HG03457 (cell line): ENCODE measurements at regions not wholly inside any gene's neighbourhood (a gene's known extent, or its start where the extent isn't known, plus 50 kb on each side); places are given as distances from the start of the nearest gene placed in this dataset.

ENCODE experiments used
- ATAC-seq: cut with Tn5 transposase; IDR thresholded peaks from one replicate; pipeline ENCODE4 v1.9.1; 2021; ENCODE audit warnings: moderate number of reproducible peaks; ENCODE audit not compliant: unreplicated experiment

DNA sequence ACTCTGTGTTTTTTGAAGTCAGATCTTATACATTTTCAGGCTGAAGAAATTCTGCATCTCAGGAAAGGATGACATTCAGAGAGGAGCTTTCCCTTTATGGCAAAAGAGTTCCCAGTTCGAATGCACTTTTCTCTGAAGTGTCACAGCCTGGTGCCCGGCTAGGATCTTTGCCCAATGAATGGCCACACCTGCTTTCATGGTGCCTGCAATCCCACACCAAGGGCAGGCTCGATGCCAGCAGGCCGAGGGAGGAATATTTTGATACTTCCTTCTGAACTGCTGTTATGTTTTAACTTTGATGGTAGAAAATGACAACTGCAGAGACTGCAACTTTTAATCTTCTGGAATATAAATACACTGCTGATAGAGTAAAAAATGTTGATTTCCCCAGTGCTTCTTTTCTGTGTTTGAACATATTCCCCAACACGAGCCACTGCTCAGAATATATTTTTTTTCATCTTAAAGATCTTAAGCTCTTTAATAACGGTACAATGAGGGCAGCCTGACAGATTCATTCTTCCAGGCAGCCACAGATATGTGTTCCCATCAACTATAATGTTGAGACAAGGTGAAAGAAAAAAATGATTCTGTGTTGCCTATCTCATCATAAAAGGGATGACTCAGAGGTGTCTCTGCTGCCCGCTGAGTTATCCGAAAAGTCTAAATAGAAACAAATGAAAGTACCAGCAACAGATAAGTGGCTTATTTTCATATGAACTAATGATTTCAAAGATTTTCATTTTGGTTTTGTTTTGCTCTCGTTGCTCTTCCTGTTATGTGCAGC, 848.5 kb downstream of the DCDC2C start:
- no peak for ATAC-seq

DNA sequence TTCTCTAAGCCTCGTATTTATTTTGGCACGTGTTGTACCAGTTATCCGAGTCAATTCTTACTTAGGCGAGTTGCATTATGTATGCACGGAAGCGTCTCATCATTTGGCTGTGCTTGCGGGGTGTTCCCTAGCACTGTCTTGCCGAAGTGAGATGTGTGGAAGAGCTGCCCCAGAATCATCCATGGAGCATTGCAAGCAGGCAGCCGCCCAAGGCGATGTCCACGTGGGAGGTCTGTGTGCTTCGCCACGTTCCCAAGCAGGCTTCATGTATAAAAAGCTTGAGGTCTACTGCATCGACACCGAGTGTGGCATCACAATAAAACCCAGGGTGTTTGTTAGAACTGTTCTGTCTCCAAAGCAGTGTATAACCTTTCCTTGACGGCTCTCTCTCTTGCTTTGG, 849.9 kb downstream of the DCDC2C start:
- ATAC-seq, result no peak

DNA sequence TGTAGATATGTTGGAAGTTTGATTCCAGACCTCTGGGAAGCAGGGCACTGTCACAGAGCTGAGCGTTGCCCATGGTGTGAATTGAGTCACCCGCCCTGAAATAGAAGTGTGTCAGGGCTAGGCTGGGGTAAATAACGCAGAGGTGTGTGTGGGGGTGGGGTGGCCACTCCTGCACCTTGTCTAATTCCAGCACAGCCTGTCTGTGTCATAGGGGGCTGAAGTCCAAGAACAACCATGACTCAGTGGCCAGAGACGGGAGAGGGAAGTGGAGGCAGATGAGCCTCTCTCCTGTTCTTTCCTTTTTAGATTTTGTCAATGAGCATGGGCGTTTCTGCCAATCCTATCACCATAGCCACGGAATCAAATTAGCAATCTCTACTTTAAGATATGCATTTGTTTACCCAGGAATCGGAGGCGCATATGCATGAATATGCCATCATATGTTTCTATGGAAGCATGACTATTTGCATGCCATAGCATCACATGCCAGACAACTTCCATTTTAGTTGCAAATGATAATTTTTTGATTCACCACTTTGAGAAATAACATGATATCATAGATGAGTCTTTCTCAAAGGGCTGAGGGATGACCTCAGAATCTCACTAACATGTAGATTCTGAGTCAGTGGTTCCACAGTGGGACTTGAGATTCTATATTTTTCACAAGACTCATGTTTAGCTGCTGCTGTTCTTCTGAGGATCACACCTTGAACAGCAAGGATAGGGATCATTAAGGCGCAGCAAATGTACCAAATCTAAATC, 852.9 kb downstream of the DCDC2C start:
- ATAC-seq, result no peak

DNA sequence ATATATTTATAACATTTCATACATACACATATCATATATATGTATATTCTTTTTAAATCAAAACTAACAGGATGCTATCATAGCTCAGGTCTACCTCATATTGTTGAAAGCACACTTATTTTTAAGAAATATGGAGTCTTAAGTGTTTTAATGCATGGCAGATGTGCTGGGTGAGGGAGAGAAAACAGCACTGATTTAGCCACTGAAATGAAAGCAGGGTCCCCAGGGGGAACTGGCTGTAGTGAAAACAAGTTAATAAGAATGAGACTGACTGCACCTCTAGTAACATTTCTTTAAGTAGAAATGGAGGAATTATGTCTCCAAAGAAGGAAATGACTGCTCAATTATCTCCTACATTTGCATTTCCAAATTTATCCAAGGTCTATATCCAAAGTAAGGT, 857.8 kb downstream of the DCDC2C start:
- no peak for ATAC-seq

DNA sequence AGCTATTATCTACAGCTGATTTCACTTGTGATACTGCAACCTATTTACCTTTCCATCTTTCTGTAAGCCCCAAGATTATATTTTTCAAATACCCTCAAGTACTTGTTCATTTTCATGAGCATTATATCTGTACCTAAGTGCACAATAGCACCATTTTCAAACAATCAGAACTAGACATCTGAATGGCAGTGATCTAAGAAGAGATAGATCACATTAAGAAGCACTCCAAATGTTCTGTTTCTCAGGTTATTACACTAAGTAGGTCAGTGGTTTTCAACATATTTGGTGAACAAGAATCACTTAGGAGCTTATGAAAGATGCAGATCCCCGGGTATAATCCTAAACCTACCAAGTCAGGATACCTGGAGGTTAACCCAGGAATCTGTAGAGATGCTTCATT, 872.7 kb downstream of the DCDC2C start:
- ATAC-seq, result no peak

DNA sequence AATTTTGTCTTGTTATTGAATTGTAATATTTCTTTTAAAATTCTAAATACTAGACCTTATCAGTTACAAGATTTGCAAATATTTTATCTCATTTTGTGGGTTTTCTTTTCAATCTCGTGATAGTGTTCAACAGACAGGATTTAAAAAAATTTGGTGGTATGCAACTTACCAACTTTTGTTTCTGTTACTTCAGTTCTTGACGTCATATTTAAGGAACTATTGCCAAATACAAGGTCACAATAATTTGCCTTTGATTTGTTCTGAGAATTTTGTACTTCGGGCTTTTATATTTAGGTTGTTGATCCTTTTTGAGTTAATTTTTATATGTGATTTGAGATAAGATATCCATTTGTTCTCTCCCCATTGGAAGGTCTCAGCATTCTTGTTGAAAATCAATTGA, 876.6 kb downstream of the DCDC2C start:
- ATAC-seq, result no peak

DNA sequence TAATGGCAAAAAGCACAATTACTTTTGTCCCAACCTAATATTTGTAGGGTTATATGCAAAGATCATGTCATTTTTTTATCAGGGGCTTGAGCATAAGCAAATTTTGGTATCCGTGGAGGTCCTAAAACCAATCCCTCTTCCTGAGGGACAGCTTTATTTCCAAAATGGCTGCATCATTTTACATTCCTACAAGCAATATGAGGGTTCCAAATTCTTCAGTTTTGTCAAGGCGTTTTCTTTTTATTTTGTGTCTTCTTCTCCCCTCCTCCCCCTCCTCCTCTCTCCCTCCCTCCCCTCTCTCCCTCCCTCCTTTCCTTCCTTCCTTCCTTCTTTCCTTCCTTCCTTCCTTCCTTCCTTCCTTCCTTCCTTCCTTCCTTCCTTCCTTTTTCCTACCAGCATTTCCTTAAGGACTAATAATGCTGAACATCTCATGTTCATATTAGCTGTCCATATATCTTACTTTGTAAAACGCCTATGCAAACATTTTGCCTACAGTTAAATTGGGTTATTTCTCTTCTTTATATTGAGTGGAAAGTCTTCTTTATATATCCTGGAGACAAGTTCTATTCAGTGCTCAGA, 881.8 kb downstream of the DCDC2C start:
- ATAC-seq, result no peak

DNA sequence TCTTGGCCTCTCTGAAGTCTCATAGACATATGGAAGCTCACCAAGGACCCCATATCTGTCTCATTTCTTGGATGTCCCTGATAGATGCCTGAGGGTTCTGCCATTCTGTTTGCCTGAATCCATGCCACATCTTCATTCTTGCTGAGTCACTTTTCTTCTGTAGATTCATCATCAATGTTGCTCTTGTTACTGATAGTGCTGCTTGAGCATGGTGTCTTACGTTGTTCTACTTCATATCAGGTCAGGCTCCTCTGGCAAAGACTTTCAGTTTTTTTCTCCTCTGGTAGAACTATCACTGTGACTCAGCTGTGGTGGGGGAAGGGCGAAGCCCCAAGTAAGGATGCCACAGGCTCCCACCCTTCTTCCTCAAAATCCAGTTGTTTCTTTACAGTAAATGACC, 885.2 kb downstream of the DCDC2C start:
- no peak for ATAC-seq

DNA sequence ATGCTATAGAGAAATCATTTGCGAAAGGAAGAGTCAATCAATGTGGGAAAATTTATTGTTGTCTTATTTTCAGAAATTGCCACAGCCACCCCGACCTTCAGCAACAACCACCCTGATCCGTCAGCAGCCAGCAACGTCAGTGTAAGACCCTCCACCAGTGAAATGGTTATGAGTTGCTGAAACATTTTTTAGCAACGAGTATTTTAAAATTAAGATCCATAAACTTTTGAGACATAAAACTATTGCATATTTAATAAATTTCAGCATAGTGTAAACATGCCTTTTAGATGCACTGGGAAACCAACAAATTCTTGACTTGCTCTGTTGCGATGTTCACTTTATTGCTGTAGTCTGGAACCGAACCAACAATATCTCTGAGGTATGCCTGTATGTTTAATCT, 887.9 kb downstream of the DCDC2C start:
- no peak for ATAC-seq

DNA sequence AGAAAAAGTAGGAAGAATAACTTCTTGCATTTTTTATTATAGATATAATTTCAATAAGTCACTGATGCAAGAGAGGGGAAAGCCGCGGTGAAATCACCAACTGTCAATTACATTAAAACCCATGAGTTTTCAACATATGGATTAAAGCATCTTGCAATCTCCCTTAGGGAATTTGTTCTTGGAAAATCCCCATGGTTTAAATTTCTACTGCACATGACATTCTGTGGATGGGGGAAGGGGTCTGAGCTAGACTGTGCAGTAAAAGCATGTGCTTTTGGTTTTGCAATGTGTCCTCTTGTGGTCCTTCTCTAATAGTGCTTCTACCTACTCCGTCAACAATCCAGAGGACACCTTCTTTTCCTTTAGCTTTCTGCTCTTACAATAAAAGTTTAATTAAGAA, 894.0 kb downstream of the DCDC2C start:
- ATAC-seq, result no peak

DNA sequence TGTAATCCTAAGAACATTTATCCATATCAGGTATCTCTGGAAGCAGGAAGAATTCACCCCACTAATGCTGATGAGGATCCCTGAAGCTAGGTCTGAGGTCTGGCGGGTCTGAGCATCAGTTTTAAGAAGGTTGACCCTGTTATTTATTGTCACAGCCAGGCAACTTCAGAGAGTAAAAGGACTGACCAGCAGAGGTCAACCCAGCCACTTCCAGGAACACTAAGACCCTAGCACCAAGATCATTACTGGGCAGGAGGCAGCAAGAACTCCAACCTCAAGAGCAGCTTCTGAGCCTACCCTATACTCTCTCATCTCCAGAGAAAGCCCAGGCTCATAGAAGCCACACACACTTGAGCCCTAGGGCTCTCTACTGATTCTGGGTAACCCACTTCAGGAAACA, 901.4 kb downstream of the DCDC2C start:
- ATAC-seq, result no peak

DNA sequence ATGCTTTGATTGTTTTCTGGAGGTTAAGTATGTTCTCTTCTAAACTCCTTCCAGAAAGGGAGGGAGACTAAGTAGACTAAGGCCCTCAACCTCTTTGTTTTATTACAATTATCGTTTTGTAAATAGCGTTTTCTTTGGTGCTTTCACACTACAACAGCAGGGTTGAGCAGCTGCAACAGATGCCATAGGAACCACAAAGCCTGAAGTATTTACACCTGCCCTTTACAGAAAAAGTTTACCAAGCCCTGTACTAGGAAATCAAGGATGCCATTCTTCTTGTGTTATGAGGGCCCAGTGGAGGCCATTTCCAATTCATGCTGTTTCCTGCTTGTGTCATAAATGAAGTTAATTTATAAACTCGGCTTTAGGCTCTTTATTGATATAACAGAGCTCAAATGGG, 914.8 kb downstream of the DCDC2C start:
- ATAC-seq, result no peak

DNA sequence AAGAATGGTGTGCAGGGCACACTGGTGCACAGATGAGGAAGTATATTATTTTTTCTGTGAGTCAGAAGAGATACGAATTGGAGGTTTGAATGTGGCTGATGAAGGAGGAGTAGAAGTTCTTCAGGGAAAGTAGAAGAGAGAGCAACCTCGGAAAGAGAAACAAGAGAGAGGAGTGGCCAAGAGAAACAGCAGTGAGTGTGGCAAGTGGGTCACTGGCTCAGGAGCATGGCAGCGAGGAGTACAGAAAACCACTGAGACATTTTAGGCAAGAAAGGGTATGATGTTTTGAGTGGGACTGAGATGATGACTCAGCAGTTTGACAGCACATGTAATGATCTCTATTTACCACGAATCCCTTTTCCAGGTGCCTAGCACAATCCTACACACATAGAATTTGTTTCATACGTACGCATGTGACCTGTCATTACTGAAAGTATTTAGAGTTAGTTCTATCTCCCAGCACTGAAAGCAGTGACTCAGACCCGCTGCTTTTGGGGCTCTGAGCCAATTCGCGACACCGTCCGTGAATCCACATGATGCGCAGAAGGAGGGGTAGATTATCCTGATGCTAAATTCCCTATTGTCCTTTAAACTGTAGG, 915.4 kb downstream of the DCDC2C start:
- no peak for ATAC-seq

DNA sequence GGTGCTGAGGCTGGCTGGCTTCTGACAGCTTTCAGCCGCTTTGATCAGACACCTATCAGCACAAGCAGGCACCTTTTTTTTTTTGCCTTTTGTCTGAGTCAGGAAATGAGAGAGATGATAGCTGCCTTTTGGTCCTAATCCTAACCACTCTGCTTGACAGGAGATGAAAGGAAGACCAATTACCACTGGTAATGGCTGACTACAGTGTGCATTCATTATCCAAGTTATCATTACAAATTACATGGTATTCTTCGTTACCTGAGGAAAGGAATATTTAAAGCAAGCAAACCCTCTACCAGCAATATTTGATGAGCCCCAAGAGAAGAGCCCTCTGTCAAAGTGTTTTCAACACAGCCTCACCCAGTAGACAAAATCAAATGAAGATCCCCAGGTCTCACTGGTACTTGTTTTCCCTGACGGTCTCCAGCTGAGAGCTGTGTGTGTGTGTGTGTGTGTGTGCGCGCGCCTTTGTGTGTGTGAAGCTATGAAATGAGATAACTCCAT, 925.7 kb downstream of the DCDC2C start:
- no peak for ATAC-seq

DNA sequence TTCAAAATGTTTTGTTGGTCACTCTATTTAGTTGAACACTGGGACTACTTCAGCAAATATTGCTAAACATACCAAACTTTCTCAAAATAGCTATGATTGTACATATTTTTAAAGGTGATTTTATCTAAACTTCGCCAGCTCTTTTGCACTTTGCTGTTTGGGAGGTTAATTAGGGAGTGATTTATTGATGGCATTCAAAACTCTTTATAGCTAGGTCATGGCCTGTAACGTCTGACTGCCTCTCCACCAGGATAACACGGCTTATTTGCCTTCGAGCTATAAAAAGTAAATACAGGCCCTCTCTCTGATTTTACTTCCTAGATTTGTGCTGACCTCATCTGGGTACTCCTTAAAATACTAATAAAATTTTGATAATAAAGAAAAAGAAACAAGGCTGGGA, 931.9 kb downstream of the DCDC2C start:
- no peak for ATAC-seq

DNA sequence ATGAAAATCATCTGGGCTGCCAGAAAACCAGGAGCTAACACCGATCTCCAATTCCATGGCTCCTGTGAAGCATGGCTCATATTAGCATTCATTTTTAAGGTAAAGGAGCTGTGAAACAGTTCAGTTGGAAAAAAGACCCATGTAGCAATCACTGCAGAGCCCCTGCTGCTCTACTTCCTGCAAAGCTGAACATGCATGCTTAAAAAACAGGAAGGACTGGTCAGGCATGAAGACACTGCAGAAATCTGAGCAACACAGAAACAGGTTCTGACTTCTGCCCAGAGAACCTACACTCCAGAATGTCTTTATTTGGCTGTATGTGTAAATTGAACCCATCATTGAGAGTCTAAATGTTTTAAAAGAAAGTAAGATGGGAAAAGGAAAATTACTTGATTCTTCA, 950.6 kb downstream of the DCDC2C start:
- no peak for ATAC-seq

DNA sequence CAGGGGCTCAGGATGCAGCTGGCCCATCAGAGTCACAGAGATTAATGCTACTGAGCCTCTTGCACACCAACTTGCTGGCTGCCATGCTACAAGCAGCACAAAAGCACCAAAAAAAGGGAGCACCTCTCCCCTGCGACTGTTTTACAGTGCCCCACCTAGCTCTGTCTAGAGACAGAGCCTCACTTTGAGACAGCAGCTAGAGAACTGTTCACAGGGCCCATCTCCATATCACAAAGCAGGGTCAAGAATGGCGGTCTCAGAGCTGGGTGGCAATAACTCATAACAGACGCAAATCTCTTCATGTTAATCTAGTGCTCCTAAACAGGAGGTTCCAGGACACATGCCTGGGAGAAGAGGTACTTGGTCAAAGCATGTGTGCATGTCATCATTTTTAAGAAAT, 953.0 kb downstream of the DCDC2C start:
- ATAC-seq, result no peak

DNA sequence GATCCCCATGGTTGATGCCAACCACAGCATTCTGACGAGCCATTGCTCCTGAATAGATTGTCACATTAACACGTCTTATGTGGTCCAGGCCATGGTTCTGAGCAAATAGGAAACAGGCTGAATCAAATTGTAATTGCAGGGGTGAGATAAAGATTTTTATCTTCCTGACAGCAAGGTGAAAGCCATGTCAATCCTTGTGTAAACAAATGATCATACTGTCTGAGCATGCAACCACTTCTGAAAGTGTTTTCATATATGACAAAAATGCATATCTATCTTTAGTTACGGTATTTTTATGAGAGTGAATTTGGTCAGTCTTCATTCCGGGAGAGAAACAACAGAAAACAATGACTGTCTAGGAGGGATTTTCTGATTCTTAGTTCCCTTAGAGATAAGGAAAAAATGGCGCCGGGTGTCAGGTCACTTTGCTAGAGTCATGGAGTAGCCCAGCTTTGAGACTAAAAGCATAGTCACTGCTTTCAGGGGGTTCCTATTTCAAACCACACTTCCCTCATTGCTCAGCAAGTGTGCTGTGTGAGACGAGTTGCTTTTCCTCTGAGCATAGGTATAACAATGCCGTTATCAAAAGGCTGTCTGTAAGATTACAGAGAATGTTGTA, 958.9 kb downstream of the DCDC2C start:
- ATAC-seq, result no peak

DNA sequence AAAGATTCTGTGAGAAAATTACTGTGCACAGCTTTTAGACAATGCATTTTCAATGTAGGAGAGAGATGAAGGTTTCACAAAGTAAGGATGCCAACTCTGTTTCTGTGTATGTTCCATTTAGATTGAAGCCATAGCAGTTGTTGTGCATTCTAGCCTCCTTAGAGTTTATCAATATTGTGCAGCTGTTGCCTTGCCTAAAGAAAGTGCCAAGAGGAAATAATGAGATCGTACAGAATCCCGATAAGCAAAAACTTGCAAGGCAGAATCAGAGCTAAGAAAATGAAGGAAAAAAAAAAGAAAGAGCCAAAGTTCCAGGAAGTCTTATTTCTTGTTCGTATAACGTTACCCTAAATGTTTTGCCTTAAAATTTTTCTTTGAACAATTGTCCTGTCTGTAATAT, 965.0 kb downstream of the DCDC2C start:
- ATAC-seq, result no peak

DNA sequence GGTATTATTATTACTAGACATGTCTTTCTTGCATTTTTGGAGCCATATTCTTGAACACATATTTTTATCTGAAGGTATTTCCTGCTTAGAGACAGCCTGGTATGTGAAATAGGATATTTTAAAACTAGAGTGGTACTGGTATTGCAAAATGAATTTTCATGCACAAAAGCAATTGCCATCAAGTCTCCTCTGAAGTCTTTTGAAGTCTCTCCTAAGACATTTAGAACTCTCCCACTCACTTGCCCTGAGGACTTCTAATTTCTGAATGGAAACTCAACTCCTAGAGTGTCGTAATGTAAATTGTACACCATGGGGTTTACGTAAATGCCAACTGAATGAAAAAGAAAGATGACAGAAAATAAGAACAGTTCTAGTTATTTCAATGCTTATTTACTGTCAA, 967.0 kb downstream of the DCDC2C start:
- no peak for ATAC-seq

DNA sequence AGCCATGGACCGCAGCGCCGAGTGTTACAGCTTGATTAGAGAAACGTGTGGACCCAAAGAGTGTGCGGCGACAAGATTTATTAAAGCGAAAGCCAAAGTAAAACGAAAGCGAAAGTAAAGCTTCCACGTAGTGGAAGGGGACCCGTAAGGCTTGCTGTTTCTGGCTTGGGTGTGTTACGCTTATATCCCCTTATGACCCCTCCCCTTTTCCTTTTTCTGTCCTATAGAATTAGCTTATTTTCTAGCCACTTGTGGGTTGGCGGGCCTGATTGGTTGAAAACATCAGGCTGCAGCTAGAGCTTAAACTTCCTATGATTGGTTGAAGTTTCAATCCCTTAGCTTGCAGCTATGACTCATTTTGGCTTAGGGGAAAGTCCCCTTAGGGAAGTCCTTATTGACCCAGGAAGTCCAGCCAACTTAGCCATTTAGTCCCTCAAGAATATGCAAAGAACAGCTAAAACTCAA, 969.7 kb downstream of the DCDC2C start:
- ATAC-seq, result no peak
